Suppressor macrophage (primary cell): ENCODE measurements at regions not wholly inside any gene's neighbourhood (a gene's known extent, or its start where the extent isn't known, plus 50 kb on each side); places are given as distances from the start of the nearest gene placed in this dataset.
"Not testable (repeated sequence)": the region's sequence is repeated elsewhere in the genome, so short reads cannot be mapped to it uniquely, and the experiment has no call there.

Experiments
- DNase-seq, 4 experiments: peaks; one replicate each; pipeline ENCODE4 v3.0.0-alpha.2; 2020 to 2022

DNA sequence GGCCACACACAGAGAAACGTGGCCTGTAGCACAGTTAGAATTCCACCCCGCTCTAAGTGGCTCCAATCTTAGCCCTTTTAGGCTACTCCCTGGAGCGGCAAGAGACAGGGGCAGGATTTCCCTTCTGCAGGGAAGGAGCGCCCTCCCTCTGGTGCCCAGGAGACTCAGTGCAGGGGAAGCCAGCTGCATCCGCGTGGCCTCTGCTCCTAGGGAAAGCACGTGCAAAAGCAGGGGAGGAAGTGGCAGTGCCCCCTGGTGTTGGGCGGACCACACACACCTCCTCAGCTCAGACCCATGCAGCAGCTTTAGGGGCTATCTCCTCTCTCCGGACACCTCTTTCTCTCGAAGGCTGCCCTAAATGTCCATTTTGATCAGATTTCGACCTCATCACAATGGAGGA, 50.0 kb downstream of the SPRING1 start:
- DNase-seq: peak; percentile 57 to 82 (median 74)

DNA sequence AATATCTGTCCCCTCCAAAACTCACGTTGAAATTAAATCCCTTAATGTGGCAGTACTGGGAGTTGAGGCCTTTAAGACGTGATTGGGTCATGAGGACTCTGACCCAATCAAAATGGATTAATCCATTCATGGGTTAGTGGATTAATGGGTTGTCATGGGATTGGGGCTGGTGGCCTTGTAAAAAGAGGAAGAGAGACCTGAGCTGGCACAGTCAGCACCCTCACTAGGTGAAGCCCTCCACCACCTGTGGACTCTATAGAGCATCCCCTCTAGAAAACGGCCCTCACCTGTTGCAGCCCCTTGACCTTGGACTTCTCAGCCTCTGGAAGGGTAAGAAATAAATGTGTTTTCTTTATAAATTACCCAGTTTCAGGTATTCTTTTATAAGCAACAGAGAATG, 53.0 kb downstream of the SPRING1 start:
- DNase-seq: no peak

DNA sequence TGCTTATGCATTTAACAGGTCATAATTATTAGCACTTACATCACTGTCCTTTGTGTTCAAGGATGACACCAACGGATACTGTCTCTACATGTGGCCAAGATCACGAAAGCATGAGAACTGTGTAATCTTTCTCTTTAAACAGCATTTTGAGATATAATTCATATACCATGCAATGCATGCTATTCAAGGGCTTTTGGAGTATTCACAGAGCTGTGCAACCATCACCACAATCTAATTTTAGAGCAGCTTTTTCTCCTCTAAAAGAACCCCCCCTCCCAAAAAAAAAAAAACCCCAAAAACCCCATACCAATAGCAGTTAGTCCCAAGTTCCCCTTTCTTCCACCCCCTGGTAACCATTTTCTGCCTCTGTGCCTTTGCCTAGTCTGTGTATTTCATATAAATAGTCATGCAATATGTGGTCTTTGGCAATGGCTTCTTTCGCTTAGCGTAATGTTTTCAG, 60.6 kb downstream of the SPRING1 start:
- peak; percentile 50 to 79 (median 68) for DNase-seq

DNA sequence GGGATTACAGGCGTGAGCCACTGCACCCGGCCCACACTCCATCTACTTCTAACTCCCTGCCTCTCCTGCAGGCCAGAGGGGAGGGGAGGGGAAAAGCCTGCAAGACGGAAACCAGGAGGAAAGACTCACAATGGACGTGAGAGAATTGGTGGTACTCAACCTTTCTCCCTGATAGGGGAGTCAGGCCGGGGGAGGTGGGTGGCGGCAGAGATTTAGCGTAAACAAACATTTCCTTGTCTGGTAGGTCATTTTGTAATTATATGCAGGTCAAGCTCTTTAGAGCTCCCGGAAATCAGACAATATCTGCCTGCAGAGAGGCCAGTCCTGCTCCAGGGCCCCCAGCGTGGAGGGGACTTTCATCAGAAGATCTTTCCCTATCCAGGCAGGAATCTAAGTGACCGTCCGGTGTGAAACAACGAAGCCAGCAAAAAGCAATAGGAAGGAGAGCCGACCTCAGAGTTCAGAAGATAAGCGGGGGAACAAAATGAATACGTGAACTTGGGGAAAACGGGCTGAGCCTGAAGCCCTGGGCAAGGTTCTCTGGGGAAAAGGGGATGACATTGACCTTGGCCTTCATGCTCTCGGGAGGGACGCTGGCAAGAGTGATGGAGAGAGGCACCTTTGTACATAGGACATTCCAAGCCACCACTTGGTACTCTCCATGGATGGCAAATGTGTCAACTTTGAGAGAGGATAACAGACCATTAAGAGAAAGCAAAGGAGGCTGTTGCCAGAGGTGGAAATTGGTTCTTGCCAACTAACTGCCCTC, 62.3 kb downstream of the SPRING1 start:
- DNase-seq: no peak

DNA sequence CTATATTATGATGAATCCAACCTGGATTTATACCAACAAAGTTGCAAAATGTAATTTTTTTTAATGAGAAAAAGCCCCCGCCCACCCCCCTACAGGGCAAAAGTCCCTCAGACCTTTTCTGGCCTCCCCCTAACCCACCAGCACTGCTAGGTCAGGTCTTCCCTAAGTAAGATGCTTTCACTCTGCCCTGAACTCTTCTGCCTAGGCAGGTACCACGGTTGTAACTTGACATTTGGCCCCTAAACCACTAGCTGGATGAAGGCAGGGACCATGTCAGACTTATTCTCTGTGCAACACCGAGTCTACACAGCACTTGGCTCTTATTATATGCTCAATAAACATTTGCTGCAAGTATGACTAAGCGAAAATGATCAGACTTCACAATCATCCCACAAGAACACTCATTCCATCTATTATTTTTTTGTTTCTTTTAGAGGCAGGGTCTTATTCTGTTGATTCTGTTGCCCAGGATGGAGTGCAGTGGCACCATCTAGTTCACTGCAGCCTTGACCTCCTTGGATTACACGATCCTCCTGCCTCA, 63.2 kb downstream of the SPRING1 start:
- DNase-seq: no peak

DNA sequence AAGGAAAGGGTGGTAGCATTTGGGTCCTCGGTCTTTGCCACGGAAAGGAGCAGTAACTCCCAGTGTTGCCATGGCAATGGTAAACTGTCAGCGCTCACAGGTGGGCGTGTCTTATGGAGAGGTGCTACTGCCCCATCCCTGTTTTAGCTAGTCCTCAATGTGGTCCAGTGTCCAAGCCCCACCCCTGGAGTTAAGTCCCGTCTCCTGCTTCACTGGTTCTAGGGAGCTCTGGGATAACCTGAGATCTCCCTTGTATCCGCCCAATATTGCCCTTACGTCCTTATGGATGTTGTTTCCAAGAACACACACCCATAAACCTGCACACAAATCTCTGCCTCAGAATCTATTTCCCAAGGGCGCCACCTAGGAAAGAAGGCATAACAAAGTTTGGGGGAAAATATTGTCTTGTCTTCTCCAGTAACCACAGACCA, 64.2 kb downstream of the SPRING1 start:
- DNase-seq: no peak

DNA sequence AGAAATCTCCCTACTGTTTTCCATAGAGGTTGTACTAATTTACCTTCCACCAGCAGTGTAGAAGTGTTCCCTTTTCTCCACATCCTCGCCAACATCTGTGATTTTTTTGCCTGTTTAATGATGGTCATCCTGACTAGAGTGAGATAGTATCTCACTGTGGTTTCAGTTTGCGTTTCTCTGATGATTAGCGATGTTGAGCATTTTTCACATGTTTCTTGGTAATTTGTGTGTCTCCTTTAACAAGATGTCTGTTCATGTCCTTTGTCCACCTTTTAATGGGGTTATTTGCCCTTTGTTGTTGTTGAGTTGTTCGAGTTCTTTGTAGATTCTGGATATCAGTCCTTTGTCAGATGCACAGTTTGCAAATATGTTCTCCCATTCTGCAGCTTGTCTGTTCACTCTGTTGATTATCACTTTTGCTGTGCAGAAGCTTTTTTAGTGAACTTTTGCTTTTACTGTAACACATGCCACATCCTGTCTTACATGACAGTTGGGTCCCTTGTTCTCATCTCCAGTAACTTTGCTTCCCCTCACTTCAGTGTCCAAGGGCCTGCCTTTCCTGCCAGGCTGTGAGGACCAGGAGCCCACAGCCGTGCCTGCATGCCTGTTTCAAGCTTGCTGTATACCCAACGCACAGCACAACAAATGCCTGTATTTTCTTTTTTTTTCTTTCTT, 64.9 kb downstream of the SPRING1 start:
- DNase-seq: no peak

DNA sequence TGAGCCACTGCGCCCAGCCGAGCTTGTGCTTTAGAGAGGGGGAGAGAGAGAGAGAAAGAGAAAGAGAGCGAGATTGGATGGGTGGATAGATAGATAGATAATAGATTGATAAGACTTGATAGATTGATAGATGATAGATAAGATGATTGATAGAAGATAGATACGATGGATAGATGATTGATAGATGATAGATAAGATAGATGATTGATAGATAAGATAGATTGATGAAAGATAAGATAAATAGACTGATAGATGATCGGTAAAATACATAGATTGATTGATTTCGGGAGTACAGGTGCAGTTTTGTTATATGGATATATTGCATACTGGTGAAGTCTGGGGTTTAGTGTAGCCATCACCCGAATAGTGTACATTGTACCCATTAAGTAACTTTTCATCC, 65.9 kb downstream of the SPRING1 start:
- DNase-seq: no peak

DNA sequence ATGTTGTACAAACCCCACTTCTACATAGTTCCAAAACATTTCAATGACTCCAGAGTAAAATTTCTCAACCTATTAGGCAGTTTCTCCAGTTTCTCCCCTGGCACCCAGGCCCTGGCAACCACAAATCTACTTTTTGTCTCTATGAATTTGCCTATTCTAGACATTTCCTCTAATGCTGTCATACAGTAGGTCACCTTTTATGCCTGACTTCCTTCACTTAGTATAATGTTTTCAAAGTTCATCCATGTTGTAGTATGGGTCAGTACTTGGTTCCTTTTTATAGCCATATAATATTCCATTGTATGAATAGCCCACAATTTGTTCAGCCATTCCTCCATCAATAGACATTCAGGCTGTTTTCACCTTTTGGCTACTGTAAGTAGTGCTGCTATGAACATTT, 67.0 kb downstream of the SPRING1 start:
- no peak for DNase-seq

DNA sequence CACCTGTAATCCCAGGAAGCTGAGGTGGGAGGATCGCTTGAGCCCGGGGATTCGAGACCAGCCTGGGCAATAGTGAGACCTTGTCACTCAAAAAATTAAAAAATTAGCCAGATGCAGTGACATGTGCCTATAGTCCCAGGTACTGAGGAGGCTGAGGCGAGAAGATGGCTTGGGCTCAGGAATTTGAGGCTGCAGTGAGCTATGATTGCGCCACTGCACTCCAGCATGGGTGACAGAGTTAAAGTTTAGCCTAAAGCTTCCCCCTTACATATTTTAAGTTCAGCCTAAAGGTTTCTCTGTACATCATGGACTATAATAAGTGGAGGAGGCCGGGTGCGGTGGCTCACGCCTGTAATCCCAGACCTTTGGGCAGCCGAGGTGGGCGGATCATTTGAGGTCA, 70.1 kb downstream of the SPRING1 start:
- no peak for DNase-seq

DNA sequence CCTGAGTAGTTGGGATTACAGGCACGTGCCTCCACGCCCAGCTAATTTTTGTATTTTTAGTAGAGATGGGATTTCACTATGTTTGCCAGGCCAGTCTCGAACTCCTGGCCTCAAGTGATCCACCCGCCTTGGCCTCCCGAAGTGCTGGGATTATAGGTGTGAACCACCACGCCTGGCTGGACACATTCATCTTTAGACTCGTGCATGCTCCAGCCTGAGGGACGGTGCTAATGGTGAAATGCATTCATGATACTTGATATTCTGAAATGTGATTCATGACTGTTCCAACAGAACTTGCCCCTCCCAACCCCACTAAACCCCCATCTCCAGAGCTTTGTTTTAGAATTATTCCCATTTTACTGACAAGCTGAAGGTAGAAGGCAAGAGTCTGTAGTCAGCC, 71.0 kb downstream of the SPRING1 start:
- not testable (repeated sequence) for DNase-seq

DNA sequence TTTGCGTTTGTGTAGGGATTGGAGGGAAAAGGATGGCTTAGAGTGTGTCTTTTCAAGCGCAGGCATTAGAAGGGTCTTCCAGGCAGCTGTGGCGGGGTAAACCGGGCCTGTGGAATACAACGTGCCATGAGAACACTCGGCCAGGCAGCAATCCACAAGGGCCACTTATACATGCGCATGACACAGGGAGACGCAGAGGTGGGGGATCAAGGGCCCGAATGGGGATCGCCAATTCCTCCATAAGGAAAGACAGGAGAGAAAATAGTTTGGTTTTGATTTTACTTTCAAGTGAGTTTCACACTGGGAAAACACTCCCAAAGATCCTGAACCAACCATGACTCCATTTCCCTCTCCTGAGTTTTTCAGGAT, 71.6 kb downstream of the SPRING1 start:
- DNase-seq: no peak

DNA sequence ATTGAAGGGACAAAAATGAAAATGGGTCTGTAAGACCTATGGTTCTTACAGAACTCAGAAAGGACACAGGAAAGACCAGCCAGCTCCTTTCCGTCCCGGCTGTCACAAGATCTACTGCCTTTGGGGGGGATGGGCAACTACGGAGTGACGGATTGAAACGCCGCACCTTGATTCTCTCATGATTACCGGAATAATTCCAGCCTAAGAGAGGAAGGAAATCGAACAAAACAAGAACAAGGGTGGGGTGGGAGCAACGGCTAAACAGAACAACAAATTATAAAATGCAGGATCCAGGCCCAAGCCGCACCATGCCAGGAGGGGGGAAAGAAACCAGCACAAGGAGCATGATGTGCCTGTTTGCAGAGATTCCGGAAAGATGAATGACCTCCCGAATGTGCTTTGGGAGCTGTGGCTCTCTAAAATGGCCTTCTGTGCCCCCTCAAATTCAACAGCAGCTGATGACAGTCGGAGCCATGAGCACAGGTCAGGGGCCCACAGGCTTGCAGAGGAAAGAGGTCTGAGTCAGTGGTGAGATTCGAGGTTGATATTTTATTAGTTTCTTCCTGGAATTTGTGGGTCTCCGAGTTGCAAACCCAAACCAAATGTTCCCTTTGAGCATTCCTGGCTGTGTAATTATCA, 72.1 kb downstream of the SPRING1 start:
- no peak for DNase-seq

DNA sequence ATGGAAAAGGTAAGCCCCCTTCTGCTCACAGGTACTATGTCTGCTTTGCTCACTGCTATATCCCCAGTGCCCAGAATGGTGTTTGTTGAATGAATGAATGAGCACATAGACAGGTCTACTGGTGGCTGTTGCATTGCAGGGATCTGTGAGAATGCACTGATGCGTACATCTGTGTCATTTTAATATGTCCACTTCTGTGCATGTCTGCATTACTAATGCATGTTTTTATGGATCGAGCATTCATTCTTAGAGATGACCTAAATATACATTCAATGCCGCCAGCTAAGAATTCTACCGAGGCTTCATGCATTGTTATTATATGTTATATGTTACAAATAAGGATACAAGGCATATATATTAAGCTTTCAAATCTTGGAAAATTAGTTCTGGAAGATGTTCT, 73.8 kb downstream of the SPRING1 start:
- no peak for DNase-seq

DNA sequence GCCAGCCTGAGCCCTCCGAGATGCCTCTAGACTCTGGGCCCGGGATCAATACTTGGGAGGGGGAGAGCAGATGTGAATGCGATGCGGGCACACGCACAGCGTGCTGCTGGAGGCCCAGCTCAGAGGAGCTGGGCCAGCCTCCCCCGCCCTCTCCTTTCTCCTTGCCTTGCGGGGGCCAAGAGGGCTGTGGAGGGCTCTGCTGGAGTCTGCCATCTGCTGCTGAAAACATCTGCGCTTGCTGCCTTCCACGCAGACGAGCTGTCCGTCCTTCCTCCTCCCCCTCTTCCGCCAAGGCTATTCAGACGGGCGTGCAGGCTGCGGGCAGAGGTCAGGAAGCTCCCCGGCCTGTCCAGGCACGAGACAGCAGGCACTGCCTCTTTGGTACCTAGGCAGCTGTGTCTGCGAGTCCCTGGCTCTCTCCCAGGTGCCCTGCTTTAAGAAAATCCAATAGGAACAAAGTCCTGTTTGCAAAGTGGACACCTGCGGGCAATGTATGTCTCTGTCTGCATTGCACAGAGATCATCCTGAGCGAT, 75.2 kb downstream of the SPRING1 start:
- peak; percentile 18 to 70 (median 59) for DNase-seq

DNA sequence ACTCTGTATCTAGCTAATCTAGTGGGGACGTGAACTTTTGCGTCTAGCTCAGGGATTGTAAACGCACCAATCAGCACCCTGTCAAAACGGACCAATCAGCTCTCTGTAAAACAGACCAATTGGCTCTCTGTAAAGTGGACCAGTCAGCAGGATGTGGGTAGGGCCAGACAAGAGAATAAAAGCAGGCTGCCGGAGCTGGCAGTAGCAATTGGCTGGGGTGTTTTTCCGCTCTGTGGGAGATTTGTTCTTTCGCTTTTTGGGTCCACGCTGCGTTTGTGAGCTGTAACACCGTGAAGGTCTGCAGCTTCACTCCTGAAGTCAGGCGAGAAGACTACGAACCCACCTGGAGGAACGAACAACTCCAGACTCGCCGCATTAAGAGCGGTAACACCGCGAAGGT, 76.5 kb downstream of the SPRING1 start:
- DNase-seq: no peak

DNA sequence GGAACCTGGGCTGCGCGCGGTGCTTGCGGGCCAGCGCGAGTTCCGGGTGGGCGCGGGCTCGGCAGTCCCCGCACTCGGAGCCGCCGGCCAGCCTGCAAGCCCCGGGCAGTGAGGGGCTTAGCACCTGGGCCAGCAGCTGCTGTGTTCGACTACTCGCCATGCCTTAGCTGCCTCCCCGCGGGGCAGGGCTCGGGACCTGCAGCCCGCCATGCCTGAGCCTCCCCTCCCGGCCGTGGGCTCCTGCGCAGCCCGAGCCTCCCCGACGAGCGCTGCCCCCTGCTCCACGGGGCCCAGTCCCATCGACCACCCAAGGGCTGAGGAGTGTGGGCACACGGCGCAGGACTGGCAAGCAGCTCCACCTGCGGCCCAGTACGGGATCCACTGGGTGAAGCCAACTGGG, 77.1 kb downstream of the SPRING1 start:
- DNase-seq: not testable (repeated sequence)

DNA sequence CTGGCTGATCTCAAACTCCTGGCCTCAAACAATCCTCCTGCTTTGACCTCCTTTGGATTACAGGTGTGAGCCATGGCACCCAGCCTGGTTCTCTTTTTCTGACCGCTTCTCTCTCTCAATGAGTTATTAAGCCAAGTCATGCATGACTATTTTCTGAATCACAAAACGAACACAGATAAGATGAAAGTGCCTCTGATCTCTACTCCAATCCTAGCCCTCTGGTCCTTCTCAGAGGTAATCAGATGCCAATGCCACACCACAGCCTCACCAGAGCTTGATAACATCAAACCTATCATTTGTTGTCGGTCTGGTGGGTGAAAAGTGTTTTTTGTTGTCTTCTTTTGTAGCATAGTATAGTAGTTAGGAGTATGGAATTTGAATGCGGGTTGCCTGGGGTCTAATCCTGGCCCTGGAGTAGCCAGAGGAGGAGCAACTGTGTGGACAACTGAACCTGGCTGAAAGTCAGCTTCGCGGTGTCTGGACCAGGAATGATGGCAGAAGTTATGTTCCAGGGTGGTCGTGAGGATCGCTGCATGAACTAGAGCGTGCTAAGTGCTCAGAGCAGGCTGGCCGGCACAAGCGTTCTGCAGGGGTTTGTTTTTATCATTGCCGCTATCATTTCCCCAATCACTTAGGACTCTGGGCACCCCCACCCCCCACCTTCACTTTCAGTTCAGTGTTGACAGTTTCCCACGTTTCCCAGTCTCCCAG, 77.9 kb downstream of the SPRING1 start:
- no peak for DNase-seq

DNA sequence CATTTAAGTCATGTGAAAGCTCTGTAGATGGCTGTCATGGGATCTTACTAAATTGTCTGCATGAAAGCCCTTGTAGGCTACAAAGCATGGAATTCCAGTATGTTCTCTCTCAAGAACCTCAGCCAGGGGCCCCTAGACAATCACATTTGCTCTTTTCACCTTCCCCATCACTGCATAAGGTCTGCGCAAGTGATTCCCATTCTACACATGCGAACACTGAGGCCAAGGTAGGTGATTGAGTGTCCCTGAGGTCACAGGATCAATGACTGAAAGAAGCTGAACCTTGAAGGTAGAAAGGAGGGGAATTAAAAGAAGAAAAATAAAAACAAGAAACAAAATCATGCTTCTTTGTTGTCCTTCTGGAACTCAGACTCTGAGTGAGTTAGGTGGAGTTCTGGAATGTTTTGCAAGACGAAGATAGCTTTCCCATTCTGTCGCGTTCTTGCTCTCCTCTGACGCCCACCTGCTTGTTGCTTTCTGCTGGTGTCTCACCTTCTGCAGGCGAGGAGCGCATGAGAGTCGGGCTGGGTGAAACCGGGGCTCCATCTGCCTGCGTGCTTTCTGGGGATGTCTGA, 79.9 kb downstream of the SPRING1 start:
- no peak for DNase-seq

DNA sequence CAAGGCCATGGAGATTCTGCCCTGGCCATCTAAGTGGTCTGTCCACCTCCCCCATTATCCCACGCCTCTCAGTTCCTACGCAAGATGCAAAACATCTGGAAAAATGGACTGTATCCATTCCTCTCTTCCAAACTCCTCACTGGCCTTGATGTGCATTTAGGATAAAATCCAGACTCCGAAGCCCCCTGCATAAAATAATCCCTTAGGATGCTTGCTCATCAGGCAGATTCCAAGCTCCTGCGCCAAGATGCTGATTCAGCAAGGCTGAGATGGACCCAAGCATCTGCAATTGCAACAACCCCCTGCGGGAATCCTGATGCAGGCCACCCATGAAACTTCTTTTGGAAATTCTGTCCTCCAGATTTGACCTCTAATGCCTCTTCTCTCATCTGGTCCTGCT, 81.6 kb downstream of the SPRING1 start:
- no peak for DNase-seq

DNA sequence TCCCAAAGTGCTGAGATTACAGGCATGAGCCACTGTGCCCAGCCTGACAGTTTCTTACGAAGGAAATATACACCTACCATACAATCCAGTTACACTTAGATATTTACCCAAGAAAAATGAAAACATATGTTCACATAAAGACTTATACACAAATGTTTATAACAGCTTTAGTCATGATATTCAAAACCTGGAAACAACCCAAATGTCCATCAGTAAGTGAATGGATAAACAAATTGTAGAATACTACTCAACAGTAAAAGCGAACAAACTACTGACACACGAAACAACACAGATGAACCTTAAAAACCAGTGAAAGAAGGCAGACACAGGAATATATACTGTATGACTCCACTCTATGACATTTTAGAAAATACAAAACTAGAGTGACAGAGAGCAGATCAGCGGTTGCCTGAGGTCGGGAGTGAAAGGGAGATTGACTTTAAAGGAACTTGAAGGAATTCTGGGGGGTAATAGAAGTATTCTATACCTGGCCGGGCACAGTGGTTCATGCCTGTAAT, 83.6 kb downstream of the SPRING1 start:
- no peak for DNase-seq

DNA sequence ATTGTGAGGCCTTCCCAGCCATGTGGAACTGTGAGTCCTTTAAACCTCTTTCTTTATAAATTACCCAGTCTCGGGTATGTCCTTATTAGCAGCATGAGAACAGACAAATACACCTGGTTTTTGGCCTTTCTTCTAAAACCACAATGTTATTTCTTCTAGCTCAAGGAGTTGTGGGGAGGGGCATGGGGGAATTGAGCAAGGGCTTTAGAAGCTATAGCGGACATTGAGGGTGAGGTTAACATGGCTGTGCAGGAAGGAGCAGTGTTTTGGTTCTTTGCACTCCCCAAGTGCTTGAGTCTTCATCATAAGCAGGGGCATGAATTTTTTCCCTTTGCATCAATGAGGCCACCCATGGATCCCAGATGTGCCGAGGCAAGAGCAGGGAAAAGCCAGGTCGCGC, 86.8 kb downstream of the SPRING1 start:
- DNase-seq: no peak
